Spinal cord (tissue), 9 donors: ENCODE measurements at regions not wholly inside any gene's neighbourhood (a gene's known extent, or its start where the extent isn't known, plus 50 kb on each side); places are given as distances from the start of the nearest gene placed in this dataset.
"Not testable (repeated sequence)": the region's sequence is repeated elsewhere in the genome, so short reads cannot be mapped to it uniquely, and the experiment has no call there.

Experiments
- DNase-seq, 6 donors: peaks; one replicate each; pipeline versions ENCODE4 v3.0.0 to v3.0.0-alpha.2; 2013 to 2015; ENCODE audit warnings: low spot score in 6 of 6, low read depth in 4 of 6
- H3K27ac ChIP-seq: one replicate; pipeline ENCODE4 v1.5.1; 2013; ENCODE audit warnings: low read depth, low read length, control low read depth
- H3K27me3 ChIP-seq: one replicate; pipeline ENCODE4 v1.6.1; 2013; ENCODE audit warnings: low read length; ENCODE audit not compliant: control insufficient read depth, insufficient read depth
- H3K36me3 ChIP-seq: one replicate; pipeline ENCODE4 v1.6.1; 2013; ENCODE audit warnings: low read length; ENCODE audit not compliant: control insufficient read depth, insufficient read depth
- H3K4me1 ChIP-seq: one replicate; pipeline ENCODE4 v1.6.1; 2013; ENCODE audit warnings: low read length; ENCODE audit not compliant: control insufficient read depth, insufficient read depth
- H3K4me3 ChIP-seq: one replicate; pipeline ENCODE4 v1.5.1; 2013; ENCODE audit warnings: low read depth, low read length, control low read depth
- H3K9me3 ChIP-seq: one replicate; pipeline ENCODE4 v1.6.1; 2013; ENCODE audit warnings: low read length; ENCODE audit not compliant: control insufficient read depth, insufficient read depth
- WGBS: methylation state at CpG from one replicate; pipeline ENCODE4 v1.1.5; 2013; ENCODE audit warnings: missing lambda C conversion rate; ENCODE audit not compliant: insufficient coverage; 5-methylcytosine and 5-hydroxymethylcytosine counted together
- donor health status: healthy.

DNA sequence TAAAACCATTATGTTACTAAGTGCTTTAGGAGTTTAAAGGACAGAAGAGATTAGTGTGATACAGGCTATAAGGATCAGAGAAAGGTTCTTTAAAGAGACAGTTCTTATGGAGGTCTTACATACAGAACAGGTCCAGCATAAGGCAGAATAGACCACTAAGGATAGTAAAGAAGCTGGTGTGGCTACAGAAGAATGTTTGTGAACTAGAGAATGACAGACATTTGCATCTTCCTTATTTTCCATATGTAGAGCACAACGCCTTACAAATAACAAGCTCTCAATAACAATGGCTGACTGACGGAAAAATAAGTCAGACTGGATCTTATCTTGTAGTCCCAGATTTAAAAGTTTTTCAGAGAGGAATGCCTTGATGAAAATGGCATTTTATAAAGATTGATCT is 95.6 kb upstream of the NOTCH2NLA start:
- not testable (repeated sequence) for H3K27ac ChIP-seq, H3K36me3 ChIP-seq, H3K4me3 ChIP-seq, H3K9me3 ChIP-seq, H3K27me3 ChIP-seq, H3K4me1 ChIP-seq, DNase-seq
- WGBS: no CpG with 5 or more reads among the region's 2 CpGs

DNA sequence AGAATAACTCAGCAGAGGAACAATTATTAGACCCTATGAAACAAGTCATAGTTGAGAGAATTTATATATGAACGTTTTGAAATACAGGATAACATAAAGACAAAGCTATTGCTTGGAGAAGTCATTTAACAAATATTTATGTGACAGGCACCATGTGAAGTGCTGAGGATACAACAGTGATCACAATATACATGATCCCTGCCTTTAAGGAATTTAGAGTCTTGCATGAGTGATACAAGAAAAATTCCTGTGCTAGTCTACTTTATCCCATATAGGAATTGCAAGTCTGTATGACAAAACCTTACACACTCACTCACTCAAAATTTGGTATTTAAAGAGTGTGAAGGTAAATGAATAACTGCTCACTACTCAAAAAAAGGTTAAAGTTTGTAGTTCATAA is 94.5 kb upstream of the NOTCH2NLA start:
- not testable (repeated sequence) for H3K36me3 ChIP-seq, H3K4me3 ChIP-seq, H3K4me1 ChIP-seq, H3K27ac ChIP-seq, DNase-seq, H3K9me3 ChIP-seq, H3K27me3 ChIP-seq
- WGBS: no CpG with 5 or more reads among the region's 1 CpG

DNA sequence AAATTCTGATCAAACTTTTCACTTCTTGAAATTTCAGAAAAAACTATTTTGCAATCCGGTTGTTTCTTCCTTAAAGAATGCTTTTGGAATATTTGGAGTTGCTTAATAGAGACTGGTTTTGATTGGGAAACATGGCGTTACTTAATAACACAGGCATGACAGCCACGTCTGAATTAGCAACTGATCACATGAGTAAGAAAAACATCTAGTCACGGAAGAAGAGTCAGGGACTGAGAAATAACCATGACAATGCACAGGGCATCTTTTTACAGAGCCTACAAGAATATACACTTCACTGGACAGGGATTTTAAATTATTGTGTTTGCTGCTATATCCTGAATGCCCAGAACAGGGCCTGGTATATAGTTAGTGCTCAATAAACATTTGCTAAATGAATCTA is 94.1 kb upstream of the NOTCH2NLA start:
- WGBS: no CpG with 5 or more reads among the region's 4 CpGs
- not testable (repeated sequence) for DNase-seq, H3K9me3 ChIP-seq, H3K4me3 ChIP-seq, H3K27me3 ChIP-seq, H3K36me3 ChIP-seq, H3K4me1 ChIP-seq, H3K27ac ChIP-seq

DNA sequence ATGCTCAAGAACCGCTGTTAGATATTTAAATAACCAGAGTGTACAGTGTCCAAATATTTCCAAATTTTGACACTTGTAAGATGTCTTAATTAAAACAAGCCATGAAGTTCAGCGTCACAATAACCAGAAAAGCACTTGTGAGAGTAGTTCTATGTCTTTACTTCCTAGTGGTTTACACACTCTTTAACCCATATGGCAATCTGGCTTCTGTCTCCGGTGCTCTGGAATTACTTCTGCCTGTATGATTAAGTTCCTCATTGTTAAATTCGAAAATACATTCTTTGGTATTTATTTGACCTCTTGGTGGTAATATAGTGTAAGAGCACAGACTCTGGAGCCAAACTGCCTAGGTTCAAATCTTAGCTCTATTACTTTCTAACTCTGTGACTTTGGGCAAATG is 89.9 kb upstream of the NOTCH2NLA start:
- not testable (repeated sequence) for H3K4me3 ChIP-seq, H3K36me3 ChIP-seq, H3K4me1 ChIP-seq, H3K27me3 ChIP-seq, H3K27ac ChIP-seq, DNase-seq, H3K9me3 ChIP-seq
- no CpG with 5 or more reads among the region's 4 CpGs for WGBS

DNA sequence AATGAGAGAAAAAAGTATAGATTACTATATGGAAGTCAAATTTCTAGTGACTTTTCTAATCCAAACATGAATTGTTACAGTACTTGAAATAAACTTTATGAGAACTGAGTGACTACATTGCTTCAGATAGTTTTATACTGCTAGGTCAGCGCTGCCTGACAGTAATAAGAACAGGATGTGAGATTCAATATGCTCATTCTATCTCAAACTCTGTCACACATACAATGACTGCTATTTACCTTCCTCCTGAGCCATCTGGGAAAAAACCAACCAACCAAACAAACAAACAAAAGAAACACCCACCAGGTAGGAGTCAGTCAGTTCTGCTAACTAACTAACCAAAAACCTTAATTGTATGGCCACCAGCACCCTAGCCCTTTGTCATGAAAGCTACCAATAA is 89.0 kb upstream of the NOTCH2NLA start:
- H3K27ac ChIP-seq, H3K36me3 ChIP-seq, H3K27me3 ChIP-seq, H3K4me1 ChIP-seq, H3K9me3 ChIP-seq, DNase-seq, H3K4me3 ChIP-seq: not testable (repeated sequence)
- WGBS: no CpG with 5 or more reads among the region's 1 CpG

DNA sequence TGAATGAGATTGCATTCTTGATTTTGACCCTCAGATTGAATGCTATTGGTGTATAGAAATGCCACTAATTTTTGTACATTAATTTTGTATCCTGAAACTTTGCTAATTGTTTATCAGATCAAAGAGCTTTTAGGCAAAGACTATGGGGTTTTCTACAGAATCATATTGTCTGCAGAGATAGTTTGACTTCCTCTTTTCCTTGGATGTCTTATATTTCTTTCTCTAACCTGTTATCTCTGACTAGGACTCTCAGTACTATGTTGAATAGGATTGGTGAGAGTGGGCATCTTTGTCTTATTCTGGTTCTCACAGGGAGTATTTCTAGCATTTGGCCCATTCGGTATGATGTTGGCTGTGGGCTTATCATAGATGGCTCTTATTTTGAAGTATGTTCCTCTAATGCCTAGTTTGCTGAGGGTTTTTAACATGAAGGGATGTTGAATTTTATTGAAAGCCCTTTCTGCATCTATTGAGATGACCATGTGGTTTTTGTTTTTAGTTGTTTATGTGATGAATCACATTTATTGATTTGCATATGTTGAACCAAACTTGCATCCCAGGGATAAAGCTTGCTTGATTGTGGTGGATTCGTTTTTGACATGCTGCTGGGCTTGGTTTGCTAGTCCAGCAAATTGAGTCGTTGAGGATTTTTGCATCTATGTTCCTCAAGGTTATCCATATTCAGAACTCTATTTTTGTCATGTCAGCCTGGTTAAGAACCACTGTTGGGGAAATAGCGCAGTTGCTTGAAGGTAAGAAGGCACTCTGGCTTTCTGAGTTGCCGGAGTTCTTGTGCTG is 85.8 kb upstream of the NOTCH2NLA start:
- H3K4me3 ChIP-seq, H3K9me3 ChIP-seq, H3K36me3 ChIP-seq, H3K27me3 ChIP-seq, H3K4me1 ChIP-seq, H3K27ac ChIP-seq, DNase-seq: not testable (repeated sequence)
- no CpG with 5 or more reads among the region's 5 CpGs for WGBS

DNA sequence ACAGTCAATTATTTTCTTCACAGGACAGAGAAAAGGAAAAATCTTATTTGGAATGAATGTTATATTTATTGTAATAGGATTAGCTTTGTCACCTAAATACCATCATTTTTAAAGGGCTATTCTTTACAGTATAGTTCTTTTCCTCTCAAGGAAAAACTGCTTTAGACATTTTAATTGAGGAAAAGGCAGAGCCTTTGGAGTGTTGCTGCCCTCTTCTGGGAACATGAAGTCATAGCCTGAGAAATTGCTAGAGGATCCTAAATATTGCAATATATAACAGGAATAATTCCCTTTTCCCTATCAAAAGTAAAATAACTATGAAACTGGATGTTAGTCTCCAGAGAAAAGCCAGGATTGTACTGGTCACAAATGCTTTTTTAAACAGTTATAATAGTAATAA is 81.8 kb upstream of the NOTCH2NLA start:
- DNase-seq, H3K4me1 ChIP-seq, H3K4me3 ChIP-seq, H3K36me3 ChIP-seq, H3K9me3 ChIP-seq, H3K27ac ChIP-seq, H3K27me3 ChIP-seq: not testable (repeated sequence)

DNA sequence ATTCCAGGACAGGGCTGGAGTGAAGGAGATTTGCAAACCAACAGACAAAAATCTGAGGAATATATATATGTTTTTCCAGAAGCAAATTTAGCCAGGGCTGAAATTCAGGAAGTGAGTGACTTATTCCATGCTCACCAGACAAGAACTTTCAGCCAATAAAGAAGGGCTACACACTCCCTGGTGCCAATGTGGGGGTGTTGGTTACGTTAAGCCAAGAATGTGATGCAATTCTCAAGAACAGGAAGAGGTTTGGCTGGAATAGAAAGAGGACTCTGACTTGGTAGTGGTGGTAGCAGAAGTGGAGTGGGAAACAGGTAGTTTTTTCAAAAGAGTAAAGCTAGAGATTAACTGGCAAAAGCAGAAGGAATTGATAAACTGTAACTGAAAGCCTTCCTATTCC is 80.6 kb upstream of the NOTCH2NLA start:
- DNase-seq, H3K27me3 ChIP-seq, H3K4me3 ChIP-seq, H3K4me1 ChIP-seq, H3K9me3 ChIP-seq, H3K36me3 ChIP-seq, H3K27ac ChIP-seq: not testable (repeated sequence)
- WGBS: no CpG with 5 or more reads among the region's 1 CpG

DNA sequence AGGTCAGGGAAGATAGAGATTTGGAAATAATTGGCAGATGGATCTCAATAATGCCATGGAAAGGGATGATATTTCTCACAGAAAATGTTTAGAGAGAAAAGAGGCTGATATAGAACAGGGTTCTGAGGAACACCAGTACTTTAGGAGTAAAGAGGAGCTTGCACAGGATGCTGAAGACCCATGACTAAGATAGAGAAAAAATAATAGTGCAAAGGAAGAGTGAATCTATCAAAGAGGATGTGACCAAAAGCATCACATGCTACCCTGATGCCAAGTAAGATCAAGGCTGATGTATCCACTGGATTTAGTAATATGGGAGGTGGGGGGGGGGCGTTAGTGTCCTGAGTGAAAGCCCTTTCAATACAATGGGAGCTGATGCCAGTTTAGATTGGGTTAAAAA is 80.1 kb upstream of the NOTCH2NLA start:
- not testable (repeated sequence) for H3K27me3 ChIP-seq, H3K4me3 ChIP-seq, DNase-seq, H3K9me3 ChIP-seq, H3K36me3 ChIP-seq, H3K4me1 ChIP-seq, H3K27ac ChIP-seq
- no CpG with 5 or more reads among the region's 1 CpG for WGBS

DNA sequence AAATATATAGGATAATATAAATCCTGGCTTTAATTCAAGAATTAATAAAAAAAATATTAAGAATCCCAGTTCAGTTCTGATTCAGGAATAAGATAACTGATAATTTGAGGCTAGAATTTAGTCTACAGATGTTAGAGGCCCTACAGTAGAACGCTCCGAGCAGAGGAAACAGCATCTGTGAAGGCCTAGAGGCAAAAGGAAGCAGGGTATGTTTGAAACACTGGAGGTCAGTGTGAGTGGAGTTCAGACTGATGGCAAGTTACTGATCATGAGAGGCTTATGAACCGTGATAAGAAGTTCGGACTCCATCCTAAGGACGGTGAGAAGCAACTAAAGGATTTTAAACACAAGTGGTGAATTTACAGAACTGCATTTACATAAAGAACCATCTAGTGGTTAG is 79.3 kb upstream of the NOTCH2NLA start:
- H3K27ac ChIP-seq, H3K4me1 ChIP-seq, H3K36me3 ChIP-seq, H3K4me3 ChIP-seq, H3K9me3 ChIP-seq, DNase-seq, H3K27me3 ChIP-seq: not testable (repeated sequence)
- WGBS: no CpG with 5 or more reads among the region's 5 CpGs
